Spleen (tissue), 7 donors: ENCODE measurements at regions not wholly inside any gene's neighbourhood (a gene's known extent, or its start where the extent isn't known, plus 50 kb on each side); places are given as distances from the start of the nearest gene placed in this dataset.

Source experiments
- POLR2A ChIP-seq, 3 donors: fragments of 450-650 bp; IDR thresholded peaks; one replicate each; pipeline ENCODE4 v1.5.1; 2017; ENCODE audit warnings: antibody characterized with exemption in 3 of 3, mild to moderate bottlenecking in 1 of 3
- POLR2AphosphoS5 ChIP-seq, 3 donors: sonication (generic); formaldehyde crosslinking; IDR thresholded peaks; one replicate each; pipeline ENCODE4 v1.5.1; 2017; ENCODE audit warnings: antibody characterized with exemption in 3 of 3
- TF ChIP-seq, protein P1 (sequence below), 11 experiments: fragments of 200-600 bp in 7 of 11; fragments of 450-650 bp in 4 of 11; sonication (generic) in 4 of 11; IDR thresholded peaks in 8 of 11; conservative IDR thresholded peaks in 3 of 11; 1 replicate in 7 of 11; 2 replicates in 4 of 11; pipeline versions ENCODE4 v1.4.0 to v1.8.0; 2016 to 2021; ENCODE audit warnings: antibody characterized with exemption in 11 of 11, inconsistent platforms in 4 of 11, mild to moderate bottlenecking in 1 of 11
- donor health status: DM: no; HTN: no; CAD: no; lungs with moderate emphysema.
- donor health status: DM: no; HTN: no; CAD: no.
- donor health status: DM: no; HTN: no; CAD: no.

DNA sequence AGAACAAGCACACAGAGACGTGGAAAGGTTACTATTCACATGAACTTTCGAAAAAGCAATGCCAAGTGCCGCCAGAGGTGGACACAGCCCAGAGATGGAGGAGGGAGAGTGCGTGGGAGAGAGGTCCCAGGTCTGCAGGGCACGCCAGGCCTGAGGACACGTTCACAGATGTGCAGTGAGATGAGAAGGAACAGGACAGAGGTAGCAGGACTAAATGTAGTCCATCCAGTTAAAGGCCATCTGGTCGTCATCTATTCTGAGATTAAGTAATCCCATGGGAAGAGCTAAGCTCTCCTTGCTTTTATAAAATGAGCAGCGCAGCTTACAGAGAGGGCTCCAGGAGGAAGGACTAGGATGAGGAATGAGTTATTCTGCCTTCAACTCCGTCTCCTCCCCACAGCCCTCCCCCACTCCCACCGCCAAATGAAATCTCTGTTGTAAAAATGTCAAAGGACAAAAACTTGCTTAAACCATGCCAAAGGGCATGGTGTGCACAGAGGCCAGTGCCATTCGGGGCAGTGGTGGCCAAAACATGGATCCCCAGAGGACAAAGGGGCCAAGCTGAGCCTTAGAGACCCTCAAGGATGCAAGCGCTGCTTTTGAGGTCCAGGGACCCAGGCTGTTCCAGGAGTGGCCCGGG, 85.4 kb upstream of the SLC25A33 start:
- TF ChIP-seq, protein P1, sequence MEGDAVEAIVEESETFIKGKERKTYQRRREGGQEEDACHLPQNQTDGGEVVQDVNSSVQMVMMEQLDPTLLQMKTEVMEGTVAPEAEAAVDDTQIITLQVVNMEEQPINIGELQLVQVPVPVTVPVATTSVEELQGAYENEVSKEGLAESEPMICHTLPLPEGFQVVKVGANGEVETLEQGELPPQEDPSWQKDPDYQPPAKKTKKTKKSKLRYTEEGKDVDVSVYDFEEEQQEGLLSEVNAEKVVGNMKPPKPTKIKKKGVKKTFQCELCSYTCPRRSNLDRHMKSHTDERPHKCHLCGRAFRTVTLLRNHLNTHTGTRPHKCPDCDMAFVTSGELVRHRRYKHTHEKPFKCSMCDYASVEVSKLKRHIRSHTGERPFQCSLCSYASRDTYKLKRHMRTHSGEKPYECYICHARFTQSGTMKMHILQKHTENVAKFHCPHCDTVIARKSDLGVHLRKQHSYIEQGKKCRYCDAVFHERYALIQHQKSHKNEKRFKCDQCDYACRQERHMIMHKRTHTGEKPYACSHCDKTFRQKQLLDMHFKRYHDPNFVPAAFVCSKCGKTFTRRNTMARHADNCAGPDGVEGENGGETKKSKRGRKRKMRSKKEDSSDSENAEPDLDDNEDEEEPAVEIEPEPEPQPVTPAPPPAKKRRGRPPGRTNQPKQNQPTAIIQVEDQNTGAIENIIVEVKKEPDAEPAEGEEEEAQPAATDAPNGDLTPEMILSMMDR (IDR thresholded peaks at IDR 0.05 in 8 of 11, conservative IDR thresholded peaks at IDR 0.05 in 3 of 11): no peak
- TF ChIP-seq POLR2A (IDR thresholded peaks at IDR 0.05) (no peak), POLR2AphosphoS5 (IDR thresholded peaks at IDR 0.05) (no peak)
